ENCODE measurements at regions not wholly inside any gene's neighbourhood (a gene's known extent, or its start where the extent isn't known, plus 50 kb on each side); places are given as distances from the start of the nearest gene placed in this dataset.

DNA sequence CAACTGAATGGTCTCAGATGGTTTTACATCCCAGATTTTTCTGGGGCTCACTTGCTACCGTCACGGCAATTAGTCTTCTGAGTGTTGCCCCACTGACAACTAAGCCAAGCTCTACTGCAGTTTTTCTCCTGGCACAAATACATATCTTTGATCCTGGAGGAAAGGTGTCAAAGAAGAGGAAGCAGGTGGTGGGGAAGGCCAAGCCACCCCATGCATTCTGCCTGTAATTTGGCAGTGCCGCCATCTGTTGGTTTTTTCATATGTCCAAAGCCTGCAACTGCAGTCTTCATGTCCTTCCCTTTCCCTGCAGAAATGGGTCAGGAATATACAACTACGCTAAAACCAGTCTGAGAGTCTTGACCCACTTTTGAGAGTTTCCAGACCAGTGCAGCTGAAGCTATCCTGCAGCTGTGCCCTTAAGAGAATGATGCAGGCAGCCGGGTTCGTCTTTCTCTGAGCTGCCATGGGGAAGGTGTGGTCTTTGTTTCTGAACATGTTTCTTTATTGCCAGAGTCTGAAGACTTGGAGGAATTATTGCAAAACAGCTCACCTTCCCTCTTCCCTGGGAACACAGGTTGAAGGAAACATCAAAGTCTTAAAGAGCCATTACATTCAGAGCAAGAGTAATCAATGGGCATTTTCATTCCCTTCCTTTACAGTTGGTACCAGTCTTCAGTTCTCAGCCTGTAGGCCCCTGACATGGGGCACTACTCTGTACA, 71.8 kb upstream of the ATL2 start:
- no peak for DNase-seq

DNA sequence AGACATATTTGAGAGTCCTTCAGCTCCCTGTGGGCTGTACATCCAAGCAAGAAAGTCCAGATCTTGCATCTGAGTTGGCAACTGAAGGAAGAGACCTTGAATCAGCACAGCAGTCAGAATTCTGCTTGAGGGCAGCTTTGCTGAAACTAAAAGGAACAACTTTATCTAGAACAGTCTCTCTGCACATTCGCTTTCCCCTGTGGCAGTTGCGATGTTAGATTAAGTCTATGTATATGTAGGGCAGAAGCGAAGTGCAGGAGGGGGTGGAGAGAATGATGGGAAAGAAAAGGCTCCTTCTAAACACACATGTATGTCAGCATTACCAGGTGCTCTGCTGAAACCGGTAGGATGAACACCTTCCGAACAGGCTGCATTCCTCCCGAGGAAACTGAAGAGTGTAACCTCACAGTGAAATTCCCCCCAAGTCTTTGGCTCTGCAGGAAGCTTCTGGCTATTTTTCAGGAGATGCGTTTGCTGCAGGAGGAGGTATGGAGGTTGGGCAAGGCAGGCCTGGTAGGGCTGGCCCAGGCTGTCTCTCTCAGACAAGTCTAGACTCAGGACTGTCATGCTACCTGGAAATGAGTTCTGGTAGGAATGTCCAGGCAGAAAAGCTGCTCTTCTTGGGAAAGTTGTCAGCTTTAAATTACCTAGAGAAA, 70.0 kb upstream of the ATL2 start:
- no peak for DNase-seq

DNA sequence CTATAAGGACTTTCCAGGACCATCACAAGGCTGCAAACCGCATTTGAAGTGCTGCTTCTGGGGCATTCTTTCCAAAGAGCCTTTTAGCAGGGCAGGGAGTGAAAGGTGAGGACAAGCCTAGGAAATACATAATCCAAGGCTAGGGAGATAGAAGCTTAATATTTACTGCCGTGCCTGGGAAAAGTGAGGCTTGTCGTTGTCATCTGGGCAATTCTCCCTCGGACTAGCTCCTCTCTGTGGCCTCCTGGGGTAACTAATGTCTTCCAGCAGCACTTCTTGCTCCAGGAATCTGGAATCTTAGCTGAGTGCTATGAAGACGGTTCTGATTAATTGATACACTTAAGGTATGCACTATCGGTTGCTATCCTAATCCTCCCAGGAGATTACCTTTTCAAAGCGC, 69.3 kb upstream of the ATL2 start:
- DNase-seq = no peak

DNA sequence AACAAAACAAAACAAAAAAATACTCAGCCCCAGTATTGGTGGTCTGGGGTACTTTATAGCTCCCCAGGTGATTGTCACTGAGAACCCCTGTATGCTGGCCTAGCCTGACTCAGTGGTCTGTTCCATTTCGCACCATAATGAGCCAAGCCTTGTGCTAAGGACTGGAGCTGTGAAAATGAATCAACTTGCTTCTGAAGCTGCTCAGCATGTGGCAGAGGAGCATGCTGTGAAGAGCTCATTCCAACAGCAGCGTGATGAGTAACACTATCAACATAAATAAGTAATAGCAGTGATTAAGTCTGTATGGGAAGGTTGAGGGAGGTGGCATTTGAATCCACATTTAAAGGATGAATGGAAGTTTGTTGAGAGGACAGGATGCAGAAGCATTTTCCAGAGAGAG, 67.2 kb upstream of the ATL2 start:
- DNase-seq = no peak

DNA sequence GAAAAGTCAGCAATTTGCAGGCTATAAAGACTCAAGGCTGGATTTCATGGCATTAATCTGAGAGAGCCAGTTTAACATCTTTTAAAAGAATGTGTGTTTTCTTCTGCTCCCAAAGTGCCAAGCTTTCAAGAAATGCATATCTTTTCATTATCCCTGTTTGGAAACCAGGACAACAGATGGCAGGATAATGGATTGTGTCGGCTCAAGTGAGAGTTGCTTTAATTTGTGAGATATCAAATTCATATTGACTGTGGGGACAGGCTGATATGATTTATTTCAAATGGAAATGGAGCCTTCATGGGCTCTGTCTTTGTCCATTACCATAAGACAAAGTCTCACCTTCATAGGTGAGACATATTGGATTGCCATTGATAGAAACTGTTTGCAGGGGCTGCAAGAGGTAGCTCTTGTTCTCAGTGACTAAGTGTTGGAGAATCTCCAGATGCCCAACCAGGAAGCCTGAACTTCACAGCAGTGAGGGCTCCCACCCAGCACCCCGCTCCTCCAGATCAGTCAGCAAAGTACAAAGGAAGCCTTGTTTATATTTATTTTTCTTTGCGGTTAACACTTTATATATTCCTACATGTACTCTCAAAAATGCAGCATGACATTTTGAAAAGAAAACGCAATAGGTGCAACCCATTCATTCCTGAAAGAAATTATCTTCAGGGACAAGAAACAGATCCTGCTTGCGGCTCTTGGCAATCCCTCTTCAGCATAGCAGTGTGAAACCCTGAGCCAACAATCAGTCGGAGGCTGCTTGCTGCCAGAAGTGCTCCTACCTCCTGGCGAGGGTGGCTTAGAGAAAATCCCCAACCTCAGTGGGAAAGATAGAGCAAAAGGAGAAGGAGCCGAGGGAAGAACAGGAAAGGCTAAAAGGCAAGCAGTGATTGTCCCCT, 65.8 kb upstream of the ATL2 start:
- DNase-seq = no peak

DNA sequence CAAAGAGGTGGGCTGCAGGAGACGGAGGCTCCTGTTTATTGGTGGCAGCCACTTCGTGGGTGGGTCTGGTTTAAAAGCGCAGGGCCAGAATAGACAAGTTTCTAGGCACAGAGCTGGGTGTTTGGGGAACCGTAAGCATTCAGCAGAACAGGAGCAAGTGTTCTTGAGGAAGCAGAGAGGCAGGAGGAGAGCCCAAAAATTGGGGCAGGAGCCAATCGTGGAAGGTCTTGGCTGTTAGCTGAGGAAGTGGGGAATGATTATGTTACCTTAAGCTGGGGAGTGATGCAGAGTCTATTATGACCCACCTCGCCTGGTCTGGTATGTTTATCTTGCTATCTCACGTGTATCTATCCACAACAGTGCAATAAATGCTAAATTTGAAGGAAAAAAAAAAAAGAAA, 64.3 kb upstream of the ATL2 start:
- DNase-seq = no peak

DNA sequence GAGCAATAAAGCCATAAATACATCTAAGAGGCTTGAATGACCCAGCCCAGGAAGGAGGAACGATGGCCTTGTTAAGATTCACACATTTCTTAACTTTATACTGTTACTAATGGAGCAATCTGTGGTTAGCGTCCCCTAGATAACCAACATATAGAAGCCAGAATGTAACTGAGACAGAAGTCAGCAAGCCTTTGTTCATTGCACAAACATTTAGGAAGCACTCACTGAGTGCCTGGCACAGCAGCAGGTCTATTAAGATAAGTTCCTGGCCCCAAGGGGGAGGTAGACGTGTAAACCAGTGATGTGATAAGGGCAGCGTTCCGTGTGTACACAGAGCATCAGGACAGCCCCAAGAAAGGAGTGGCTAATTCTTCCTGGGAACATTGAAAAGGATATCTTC, 63.6 kb upstream of the ATL2 start:
- DNase-seq = no peak

DNA sequence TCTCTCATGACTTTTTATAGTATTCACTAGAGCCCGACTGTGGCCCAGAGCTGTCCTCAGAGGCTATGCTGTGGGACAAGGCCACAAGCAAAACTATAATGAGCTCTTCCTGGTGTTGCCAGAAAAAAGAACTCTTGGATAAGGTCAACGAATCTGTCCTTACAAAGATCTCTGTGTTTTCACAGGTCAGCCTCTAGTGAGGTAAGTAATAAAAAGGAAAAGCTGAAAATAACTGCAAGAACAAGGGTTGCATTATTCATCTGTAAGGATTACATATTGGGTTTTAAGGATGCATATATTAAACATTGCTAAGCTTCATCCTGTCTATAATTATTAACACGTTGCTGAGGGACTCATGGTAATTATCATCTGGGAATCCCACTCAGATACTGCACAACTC, 62.8 kb upstream of the ATL2 start:
- no peak for DNase-seq

DNA sequence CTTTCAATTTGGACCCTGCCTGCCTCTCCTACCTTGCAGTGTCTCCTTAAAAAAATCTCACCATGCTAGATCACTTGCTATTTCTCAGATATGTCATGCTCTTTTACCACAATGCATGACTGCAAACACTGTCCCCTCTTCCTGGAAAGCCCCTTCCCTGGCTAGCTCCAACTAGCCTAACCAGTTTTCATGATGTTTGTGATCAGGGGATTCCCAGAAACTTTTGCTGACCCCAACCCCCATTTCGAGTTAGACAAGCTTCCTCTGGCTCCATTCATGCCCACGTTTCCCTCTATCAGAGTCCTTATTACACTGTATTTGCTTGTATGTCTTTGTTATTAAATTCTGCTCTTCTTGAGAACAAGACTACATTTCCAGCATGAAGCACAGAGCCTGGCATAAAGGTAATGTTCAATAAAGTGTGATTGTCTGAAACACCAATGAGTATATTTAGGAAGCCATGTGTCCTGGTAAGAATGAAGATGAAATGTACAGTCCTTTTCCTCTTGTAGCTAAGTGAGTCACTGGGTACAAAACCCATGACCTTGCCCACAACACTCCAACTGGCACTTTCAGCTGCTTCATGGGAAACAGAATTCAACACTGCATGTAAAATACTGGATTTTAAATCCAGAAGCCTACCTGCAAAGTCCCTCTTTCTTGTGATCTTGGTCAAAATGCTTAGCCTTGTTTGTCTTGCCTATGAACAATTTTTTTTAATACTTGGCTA, 62.0 kb upstream of the ATL2 start:
- DNase-seq = no peak

DNA sequence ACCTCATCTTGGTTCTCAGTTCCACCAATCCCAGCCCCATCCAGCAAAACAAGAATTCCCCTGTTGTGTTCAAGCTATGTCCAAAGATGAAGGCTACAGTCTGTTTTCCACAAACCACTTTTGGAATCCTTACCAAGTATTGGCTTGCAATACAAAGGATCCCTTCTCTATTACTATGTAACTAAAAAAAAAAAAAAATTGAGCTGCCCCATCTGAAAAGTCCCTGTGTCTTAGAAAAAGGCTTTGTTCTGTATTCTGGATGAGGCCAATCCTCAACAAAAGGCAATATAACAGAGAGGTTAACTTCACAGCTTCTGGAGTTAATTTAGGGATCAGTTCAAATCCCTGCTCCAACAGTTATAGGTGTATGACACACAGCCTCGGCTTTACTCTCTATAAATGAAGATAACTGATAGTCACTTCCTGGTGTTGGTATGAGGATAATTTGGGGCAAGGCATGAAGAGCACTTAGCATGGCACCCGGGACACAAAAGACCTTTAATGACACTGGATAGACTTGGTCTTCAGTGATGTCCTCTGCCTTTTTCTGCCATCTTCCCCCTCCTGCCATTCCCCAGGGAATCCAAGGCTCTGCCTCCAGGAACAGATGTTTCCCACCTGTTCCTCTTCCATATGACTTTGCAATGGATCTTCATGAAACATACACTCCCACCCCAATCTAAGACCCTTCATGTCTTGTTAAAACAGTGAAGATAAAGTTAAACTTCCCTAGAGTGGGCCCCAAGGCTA, 61.2 kb upstream of the ATL2 start:
- DNase-seq = no peak

DNA sequence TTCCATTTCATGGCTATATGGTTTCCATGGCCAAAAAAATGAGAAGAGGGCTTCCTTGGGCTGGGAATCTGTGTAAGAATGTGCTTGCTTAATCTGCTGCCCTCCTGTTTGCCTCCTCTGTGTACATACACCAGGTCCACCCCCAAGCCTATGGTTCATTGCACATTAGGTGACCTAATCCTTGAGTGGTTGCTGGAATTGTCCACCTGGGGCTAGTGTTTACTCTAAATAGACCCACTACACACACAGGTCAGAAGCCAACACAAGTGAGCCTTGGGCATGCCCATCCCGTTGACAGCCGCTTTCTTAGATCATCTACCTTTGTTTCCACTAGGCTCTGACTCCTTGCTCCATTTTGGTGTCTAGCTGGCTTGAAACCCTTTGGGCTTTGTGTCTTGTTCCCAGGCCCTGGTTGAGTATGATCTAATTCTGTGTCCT, 59.2 kb upstream of the ATL2 start:
- DNase-seq = no peak

DNA sequence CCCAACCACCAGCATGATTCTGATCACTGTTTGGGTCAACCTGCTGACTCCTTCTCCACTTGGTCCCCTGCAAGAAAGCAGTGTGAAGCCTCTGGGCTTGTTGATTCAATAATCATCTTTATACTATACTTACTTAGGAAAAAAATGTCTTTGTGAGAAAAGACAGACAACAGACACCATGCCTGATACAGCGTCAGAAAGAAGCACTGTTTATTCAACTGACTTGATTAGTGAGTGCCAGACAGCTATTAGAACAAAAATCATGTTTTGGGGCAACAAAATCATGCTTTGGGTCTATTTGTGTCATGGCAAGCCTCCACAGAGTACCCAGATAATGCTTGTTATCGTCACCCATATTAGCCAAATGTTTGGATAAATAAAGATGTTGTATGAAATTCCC, 58.7 kb upstream of the ATL2 start:
- DNase-seq = no peak

DNA sequence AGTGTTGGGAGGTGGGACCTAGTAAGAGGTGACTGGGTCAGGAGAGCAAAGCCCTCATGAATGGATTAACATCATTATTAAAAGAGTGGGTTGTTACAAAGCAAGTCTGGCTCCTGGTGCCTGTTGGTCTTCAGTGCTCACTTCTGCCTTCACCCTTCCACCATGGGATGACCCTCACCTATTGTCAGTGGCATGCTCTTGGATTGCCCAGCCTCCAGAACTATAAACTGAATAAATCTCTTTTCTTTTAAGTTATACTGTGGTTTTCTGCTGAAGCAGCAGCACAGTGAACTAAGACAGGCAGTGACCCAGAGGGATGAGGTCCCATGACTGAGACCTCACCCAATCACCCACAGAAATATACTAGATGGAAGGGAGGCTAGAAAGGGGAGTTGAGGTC, 57.5 kb upstream of the ATL2 start:
- DNase-seq = no peak

DNA sequence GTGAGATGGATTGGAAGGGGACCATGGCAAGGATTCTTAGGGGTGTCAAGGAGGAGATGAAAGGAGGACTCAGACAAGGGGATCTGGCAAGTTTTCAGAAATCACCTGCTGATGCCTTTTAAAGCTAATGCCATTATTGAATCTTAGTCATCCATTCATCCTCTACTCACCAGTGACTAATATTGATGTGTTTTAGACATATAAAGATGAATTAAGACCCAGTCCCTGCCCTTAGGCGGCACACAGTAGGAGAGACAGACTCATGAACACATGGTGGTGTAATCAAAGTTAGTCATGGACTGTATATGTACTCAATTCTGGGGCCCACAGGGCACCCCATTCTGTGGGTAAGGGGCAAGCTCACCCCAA, 56.5 kb upstream of the ATL2 start:
- DNase-seq = no peak

DNA sequence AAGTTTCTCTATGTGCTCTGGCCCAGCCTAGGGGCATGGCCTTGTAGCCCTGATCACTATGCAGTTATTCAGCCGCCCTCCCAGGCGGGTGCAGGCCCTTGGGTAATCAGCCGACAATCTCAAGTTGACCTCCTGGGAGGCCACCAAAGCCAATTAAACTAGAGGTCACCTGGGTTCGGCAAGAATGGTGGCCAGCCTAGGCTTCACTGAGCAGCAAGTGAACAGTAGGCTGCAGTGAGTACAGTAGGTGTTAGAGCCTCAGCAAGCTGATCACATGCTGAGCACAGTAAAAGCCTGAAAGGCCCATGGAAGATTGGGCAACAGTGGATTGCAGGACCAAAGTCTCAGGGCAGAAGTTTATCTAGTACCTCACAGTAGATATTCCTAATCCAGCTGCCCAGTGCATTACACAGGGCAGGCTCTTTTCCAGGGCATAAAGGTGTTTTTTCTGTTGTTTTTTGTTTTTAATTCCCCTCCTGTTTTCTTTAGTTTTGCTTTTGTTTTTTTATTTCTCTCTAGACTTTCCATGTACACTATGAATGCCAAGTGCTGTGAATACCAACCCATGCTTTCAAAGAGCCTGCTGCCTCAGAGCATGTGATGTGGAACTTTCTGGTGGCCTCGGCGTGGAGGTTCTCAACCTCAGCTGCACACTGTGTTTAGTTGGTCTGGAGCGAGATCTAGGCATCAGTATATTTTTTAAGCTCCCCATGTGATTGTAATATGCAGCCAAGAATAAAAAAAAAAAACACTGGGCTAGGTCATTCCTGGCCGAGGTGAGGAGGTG, 55.9 kb upstream of the ATL2 start:
- no peak for DNase-seq

DNA sequence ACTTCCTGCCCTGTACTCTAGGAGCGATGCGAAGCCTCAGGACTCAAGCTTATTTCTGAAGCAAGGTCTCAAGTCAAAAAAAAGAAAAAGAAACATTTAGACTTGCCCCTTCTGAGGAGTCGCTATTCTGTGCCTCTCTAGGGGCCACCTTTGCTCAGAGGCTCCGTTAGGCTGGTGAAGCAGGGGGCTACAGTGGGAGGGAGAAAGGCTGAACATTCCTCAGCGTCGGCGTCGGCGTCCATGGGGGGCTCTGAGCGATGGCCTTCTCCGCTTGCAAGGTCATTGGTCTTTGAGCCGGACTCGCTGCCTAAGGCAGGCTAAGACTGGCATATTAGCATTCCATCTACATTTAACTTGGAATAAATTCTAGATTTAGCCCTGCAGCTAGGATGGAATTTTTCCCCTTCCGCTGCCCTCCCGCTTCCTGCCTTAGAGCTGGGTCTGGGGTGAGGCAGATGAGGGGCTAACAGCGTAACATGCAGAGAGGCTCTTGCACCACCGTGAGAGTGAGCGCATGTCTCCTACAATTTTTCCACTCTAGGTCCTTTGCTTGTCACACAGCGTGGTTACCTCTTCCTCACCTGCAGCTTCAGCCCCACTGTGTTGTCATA, 53.6 kb upstream of the ATL2 start:
- no peak for DNase-seq

DNA sequence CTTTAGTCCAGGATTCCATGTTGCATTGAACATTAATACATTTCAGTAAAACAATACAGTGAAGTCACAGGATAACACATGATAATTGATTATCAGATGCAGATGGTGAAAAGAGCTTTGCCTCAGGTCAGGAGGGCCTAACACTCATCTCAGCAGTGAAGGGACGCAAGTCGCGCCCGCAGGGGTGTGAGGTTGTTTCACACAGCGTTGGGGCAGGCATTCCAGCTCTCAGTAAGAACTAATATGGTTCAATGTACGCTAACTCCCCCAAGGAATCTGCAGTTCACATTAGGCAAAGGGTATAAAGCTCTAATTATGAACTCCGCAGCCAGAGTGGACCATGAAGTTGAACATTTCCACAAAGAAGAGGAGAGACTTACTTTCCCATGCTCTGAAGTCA, 53.1 kb upstream of the ATL2 start:
- DNase-seq = no peak

DNA sequence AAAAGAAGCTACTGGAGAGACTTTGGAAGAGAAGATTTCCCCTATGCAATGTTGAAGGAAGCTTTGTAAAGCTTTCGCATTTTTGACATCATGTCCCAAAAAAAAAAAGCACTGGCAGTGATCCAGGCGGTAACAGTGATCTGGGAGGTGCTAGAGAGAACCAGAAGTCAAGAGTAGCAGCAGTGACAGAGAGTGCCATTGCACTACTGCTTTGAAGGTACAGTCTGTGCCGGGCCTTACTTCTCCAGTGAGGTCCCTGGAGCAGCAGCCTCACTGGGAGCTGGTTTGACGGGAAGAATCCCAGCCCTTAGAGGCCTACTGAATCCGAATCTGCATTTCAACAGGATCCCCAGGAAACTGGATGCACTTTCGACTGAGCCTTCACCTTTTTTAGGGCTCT, 50.9 kb upstream of the ATL2 start:
- no peak for DNase-seq

DNA sequence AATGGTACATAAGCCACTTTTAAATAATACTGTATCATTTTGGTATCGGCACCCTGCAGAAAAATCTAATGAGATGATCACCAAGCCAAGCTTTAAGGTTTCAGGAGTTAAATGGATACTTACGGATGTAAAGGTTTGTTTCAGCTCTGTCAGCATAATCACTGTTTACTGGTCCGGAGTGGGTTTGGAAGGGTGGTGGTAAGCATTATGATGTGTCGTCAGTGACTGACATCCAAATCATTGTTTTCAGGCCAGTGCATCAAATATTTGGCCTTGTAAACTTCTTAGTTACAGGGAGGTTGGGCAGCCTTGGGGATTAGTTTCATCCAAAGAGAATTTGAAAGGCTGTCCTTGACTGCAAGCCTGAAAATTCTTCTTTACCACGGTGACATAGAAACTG, 50.0 kb upstream of the ATL2 start:
- DNase-seq = no peak
